ENCODE measurements at regions not wholly inside any gene's neighbourhood (a gene's known extent, or its start where the extent isn't known, plus 50 kb on each side); places are given as distances from the start of the nearest gene placed in this dataset.

DNA sequence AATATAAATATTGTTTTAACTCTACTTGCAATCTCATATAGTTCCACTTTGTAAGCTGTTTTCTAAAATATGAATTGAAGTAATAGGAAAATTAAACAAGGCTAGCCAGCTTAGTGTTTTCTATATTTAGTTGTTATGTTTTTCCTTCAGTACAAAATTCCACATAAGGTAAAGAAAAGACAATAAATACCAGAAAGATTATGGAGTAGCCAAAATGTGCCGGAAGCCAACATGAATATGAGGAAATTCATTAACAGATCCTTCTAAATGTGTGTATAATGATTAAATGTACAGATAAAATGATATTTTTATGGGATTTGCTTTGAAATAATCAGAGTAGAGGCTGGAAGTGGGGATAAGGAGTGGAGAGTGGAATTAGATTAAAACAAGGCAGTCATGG lies 52.5 kb upstream of the COL21A1 start:
- ChIA-PET POLR2A (no interaction called here), CTCF (no interaction called here)

DNA sequence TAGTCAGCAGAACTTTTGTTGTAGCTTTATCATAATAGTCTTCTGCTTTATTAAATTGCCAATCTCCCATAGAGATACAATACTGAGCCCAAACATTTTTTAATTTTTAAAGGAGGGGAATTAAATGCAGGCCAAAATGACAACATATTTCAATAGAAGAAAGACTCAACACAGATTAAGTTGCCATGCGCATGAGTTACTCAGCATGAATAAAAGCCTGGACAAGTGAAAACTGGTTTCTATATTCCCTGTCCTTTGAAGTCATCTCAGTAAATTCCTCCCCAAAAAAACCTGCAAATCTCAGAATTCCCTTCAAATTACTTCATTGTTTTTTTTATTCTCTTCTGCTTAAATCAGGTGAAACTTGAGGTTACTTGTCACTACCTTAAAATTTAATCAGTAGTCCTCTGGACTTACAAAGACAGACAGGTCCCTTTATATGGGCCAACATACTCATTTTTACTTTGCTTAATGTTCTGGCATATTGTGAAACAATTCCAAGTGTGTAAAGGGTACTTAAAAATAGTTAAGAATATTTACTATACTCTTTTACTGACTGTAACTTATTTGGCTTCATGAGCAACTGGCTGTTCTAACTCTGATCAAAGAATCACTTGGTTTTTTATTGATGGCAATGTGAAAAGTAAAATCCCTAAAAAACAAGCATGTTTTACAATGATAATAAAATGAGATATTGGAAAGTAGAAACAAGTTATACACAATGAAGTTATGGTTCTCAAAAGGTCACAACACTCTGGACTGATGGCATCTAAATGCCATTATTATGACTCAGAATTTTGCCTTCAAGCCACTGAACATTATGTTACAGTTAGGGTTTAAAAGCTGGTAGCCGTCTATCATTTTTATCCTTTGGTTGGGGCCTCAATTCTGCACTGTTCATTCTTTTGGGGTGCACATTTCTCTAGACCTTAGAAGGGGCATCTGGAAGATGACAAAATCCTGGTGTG lies 49.9 kb upstream of the COL21A1 start:
- ChIA-PET POLR2A (no interaction called here), CTCF (no interaction called here)

All from activated CD8-positive, alpha-beta memory T cell treated with anti-CD3 and anti-CD28 coated beads for 36 hours (primary cell).